ENCODE measurements at regions not wholly inside any gene's neighbourhood (a gene's known extent, or its start where the extent isn't known, plus 50 kb on each side); places are given as distances from the start of the nearest gene placed in this dataset.

DNA sequence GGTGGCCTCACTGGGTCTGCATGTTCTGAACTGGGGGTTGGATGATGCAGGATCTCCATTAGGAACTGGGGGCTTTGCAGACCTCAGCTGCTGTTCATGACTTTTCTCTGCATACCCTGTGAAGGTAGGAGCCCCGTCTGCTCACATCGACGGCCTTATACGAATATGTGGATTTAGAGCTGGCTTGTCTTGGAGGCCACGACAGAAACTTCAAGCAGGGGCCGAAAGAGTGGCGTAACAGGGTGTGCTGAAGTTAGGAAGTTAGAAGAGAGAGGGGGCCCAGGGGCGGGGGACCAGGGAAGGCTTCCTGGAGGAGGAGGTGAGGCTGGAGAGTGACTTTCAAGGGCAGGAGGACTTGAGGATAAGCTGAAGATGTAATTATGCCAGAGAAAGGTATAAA, 144.9 kb downstream of the TSN start:
- DNase-seq = no peak

GRCh38 chr2:121902171-121902591, 146.7 kb downstream of the TSN start:
- no peak for DNase-seq

- DNase-seq = no peak
These were observed 147.2 kb downstream of the TSN start for GRCh38 chr2:121902616-121903015.

GRCh38 chr2:121903037-121903689, 147.7 kb downstream of the TSN start:
- DNase-seq = no peak

DNA sequence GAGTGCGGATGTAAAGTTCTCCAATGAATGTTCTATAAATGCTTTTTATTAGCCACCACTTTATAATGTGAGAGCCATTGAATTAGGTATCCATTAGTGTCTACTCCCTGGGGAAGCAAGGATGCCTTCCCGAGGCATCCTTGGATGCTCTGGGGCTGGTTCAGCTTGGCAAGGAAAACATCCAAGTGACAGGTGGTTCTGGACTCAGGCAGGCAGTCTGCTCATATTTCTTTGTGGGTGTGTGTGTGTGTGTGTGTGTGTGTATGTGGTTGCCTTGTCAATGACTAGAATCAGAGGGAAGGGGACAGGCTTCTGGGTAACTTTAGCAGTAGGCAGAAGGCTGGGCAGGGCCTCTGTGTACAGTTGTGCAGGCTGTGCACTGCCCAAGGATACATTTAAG, 149.2 kb downstream of the TSN start:
- DNase-seq = no peak

DNA sequence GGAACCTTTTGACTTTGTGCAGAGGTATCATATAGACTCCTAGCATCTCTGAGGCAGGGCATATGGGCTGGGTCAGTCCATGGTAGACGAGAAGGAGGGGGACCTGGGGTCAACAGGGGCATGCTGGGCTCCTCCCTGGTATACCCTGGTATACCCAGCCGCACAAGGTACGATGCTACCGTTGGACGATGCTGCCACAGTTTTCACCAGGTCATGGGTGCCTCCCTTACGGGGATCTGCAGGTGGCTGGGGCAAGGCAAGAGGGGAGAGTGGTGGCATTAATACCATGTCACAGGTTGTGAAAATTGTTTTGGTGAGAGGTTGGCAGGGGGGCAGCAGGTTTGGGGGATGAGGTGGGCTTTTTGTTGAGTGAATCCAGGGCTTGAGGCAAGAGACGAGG, 149.8 kb downstream of the TSN start:
- no peak for DNase-seq

DNA sequence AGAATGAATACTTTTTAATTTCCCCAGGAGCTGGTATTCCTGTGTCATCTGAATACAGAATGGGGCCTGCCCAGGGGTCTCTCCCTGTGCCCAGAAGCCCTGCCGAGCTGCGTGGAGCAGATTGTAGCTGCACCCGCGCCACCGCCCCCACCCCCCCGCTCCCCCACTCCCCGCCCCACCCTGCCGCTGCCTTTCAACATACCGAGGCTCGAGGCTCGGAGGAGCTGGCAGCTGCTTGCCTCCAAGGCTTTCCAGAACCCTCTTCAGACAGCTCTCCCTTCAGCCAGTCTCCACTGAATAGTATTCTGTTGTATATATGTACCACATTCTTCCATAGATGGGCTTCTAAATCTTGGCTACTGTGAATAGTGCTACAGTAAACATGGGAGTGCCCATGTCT, 150.7 kb downstream of the TSN start:
- no peak for DNase-seq

DNA sequence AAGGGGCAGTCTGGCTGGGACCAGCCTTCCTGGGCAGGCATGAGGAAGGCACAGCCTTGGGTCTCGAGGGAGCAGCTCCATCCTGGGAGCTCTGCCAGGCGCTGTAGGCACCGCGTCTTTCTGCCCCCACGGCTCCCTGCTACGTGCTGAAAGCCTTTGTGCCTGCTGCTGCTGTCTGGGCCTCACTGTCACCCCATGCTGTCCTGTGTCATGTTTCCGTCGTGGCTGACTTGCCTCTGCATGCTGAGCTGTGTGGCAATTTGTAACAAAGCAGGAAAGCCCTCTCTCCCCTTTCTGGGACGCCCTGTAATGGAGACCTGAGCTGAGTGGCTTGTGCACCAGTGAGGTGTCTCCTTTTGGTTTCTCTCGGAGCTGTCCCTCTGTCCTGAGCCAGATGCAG, 152.5 kb downstream of the TSN start:
- DNase-seq = no peak

- no peak for DNase-seq
These were observed 154.7 kb downstream of the TSN start for GRCh38 chr2:121910139-121910538.

DNA sequence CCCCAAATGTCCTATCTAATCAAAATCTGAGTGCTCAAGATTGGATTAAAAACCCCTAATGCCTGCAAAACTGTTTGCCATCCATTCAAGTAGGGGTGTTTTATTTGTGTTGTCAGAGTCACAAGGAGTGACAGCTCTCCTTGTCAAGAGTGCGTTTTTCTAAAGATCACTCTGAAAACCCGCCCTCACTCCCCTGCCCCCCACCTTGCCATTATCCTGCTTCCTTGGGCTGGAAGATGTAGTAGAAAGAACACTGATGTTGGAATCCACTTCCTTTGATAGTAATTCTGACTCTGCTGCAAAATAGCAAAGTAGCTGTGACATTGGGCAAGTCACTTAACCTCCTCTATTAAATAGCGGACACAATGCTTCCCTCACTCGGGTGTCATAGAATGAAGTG, 155.6 kb downstream of the TSN start:
- no peak for DNase-seq

- DNase-seq = no peak
These were observed 161.7 kb downstream of the TSN start for GRCh38 chr2:121917143-121917542.

DNA sequence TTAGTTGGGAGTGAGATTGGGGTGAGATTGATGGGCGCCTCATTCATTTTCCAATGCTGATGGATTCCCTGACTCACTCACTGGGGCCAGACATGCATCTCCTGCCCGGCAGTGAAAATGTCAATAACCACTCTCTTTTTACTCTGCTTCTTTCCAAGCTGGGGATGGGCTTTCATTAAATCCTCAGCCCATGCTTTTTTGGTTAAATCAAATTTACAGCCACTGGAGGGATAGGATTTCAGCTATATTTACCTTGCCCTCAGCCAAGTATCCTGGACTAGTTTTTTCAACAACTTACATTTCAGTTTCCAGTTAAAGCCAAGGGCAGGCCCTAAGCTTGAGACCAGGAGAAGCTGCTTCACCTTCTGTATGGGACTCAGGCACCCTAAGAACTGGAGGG, 162.8 kb downstream of the TSN start:
- no peak for DNase-seq

DNA sequence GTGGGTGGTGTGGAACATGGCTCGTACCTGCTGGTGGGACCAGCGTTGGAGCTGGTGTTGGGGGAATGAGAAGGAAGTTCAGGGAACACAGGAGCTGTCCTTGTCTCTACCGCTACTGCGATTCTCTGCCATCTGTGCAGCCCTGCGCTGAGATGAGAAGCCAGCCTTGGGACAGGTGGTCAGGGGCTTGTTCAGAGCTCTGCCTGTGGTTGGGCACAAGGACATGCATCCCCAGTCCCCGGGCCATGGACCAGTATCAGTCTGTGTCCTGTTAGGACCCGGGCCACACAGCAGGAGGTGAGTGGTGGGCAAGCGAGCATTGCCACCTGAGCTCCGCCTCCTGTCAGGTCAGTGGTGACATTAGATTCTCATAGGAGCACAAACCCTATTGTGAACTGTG, 164.4 kb downstream of the TSN start:
- DNase-seq = no peak

GRCh38 chr2:121925466-121925865, 170.0 kb downstream of the TSN start:
- DNase-seq = no peak

GRCh38 chr2:121943285-121943684, 187.8 kb downstream of the TSN start:
- DNase-seq = no peak

- no peak for DNase-seq
These were observed 188.8 kb downstream of the TSN start for GRCh38 chr2:121944072-121944831.

DNA sequence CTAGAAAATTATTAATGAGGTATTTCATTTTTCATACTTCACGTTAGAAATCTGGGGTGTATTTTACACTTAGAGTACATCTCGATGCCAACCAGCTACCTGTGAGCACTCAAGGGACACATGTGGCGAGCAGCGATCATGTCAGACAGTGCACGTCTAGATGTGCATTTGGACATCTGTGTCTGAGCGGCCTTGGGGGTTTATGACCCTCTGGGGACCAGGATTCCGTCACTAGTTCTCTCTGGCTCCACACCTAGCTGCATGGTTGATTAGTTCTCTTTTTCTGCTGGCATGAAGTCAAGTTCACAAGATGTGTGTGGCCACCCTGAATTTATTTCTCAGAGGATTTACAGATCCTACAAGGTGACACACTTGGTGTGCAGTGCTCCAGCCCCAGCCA, 192.2 kb downstream of the TSN start:
- no peak for DNase-seq

DNA sequence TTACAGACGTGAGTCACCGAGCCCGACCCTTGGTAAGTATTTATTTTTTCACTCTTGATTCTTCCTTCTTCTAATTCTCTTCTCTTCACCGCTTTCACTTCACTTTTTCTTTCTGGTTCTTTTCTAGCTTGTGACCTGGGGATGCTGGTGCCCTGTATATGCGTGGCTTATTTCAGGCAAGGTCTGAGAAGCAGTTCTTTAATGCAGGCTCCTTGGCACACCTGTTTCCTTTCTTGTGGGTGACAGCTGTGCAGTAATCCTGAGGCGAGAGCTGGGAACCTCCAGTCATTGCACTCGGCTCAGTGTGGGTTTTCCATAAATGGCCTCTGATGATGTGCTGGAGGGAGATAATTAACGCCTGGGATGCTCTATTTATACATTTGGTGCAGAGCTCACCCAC, 193.8 kb downstream of the TSN start:
- no peak for DNase-seq

DNA sequence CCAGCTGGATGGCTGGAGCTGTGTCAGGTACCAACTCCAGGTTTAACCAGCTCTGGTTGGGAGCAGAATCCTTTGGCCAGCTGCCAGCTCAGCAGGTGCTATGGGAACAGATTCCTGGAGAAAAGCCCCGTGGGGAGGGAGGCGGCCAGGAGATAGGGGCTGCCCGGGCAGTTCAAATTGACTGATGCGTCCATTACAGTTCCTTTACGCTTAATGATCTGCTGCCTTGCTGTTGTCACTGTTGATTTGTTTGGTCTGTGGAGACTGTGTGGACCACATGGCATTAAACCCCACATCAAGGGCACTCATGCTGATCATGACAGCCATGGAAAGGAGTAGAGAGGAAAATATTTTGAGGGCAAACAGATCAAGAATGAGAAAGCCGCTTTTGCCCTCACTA, 200.0 kb downstream of the TSN start:
- DNase-seq = no peak

DNA sequence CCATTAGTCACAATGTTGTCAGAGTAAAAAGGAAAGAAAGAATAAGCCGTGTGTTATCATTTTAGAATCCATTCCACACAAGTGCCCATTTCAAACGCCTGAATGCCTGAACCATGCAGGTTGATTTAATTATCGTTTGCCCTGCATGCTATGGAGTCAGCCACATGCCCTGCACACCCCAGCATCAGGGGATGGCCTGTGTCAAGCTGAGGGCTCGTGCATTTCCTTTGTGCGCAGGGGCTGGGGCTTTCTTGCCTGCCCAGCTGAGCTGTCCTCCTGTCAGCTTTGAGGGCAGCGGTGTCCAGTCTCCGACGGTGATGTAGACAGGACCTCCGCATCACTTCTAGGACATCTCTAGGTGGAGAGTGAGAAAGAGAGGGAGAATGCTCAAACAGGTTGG, 200.4 kb downstream of the TSN start:
- no peak for DNase-seq

DNA sequence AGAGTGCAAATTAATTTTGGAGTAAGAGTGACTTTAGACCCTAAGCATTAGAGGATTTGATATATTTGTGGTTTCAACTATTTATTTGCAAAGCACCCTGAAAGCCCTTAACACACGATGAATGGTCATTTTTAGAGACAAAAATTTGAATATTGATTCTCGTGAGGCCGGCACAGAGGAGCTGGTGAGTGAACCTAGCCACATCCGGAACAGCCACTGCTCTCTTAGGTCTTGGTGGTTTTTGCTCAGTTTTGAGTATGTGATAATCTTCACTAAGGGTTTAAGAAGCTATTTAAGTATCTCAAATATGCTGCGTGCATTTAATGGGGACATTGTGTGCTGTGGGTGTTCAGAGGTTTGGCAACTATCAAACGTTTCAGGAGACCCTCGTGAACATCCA, 204.8 kb downstream of the TSN start:
- no peak for DNase-seq

GRCh38 chr2:121961761-121962160, 206.3 kb downstream of the TSN start:
- no peak for DNase-seq

DNA sequence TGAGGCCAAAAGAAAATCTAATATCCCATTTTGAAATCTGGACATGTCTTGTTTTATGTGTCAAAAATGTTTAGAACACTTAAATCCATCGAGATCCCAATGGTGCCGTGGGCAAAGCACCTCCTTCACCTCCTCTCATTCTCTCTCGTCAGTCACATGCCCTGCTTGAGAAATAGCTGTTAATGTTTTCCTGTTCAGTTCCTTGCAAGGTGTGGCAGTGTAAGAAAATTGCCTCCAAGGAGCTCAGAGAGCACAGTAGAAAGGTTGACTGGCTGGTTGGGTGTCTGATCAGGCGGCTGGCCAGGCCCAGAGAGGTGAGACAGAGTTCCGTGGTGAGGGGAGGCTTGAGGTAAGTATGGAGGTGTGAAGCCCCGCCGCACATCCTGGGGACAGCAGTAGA, 210.2 kb downstream of the TSN start:
- no peak for DNase-seq

DNA sequence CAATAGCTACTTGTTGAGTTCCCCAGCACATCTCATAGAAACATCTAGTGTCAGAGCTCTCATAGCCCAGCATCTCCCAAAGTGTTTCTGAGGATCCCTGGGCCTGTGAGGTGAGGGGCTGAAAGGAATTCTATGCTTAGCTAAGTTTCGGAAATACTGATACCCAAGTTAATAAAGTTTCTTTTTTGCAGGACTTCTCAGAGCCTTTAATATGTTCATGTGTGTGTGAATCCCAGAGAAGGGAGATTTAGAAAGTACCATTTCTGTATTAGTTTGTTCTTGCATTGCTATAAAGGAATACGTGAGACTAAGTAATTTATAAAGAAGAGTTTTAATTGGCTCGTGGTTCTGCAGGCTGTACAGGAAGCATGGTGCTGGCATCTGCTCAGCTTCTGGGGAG, 211.2 kb downstream of the TSN start:
- DNase-seq = no peak

DNA sequence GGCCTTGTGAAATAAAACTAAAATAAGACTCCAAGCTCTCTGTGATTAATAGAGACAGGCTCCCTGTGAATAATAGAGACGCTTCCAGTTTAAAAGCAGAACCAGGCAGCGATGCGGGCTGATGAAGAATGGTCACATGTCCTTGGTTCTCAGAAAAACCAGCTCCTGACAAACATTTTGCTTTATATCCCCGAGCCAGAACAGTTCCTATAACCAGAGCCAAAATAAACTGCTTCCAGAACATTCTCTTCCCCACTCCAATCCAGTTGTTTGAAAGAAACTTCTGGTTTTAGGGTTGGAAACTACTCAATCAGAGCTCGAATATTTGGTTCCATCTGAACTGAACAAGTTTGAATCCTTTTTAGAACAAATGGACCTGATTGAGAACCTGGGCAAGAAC, 213.7 kb downstream of the TSN start:
- DNase-seq = no peak

All from activated gamma-delta T cell treated with Interleukin-2 at 50 U/mL for 16 hours (primary cell).